Hepatocyte (in vitro differentiated cells): ENCODE measurements at regions not wholly inside any gene's neighbourhood (a gene's known extent, or its start where the extent isn't known, plus 50 kb on each side); places are given as distances from the start of the nearest gene placed in this dataset.

Source experiments
- EZH2 ChIP-seq: fragments of 200-600 bp; sonication (generic); IDR thresholded peaks from 2 replicates; pipeline ENCODE4 v1.6.1; 2016; ENCODE audit warnings: antibody characterized with exemption, mild to moderate bottlenecking, borderline replicate concordance
- EZH2phosphoT487 ChIP-seq: fragments of 200-600 bp; sonication (generic); IDR thresholded peaks from one replicate; pipeline ENCODE4 v1.6.1; 2018; ENCODE audit warnings: antibody characterized with exemption, mild to moderate bottlenecking, low read depth, moderate library complexity; ENCODE audit not compliant: unreplicated experiment, severe bottlenecking
- TF ChIP-seq, protein P1 (sequence below): fragments of 200-600 bp; sonication (generic); IDR thresholded peaks from 2 replicates; pipeline ENCODE4 v1.5.1; 2016; ENCODE audit warnings: antibody characterized with exemption, mild to moderate bottlenecking; ENCODE audit not compliant: poor library complexity

DNA sequence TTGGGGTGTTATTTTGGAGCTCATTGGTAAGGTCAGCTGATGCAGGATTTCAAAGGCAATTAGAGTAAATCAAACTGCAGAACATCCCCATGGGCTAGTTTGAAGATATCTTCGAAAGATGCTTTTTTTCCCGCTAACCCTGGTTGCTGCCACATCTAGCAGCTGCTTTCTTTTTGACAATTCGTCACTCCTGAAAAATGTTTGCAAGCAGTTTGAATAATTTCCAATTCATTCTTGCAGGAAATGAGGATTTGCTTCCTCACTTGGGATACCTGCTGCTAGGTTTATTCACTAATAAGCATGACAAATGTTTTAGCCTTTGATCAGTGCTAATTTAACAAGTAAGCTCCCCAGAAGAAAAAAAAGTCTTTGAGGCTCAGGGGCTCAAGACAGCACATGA is 649.6 kb upstream of the RORB start:
- TF ChIP-seq, protein P1, sequence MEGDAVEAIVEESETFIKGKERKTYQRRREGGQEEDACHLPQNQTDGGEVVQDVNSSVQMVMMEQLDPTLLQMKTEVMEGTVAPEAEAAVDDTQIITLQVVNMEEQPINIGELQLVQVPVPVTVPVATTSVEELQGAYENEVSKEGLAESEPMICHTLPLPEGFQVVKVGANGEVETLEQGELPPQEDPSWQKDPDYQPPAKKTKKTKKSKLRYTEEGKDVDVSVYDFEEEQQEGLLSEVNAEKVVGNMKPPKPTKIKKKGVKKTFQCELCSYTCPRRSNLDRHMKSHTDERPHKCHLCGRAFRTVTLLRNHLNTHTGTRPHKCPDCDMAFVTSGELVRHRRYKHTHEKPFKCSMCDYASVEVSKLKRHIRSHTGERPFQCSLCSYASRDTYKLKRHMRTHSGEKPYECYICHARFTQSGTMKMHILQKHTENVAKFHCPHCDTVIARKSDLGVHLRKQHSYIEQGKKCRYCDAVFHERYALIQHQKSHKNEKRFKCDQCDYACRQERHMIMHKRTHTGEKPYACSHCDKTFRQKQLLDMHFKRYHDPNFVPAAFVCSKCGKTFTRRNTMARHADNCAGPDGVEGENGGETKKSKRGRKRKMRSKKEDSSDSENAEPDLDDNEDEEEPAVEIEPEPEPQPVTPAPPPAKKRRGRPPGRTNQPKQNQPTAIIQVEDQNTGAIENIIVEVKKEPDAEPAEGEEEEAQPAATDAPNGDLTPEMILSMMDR: no peak
- TF ChIP-seq EZH2: no peak
- TF ChIP-seq EZH2phosphoT487: no peak
